GM19372 (cell line): ENCODE measurements at regions not wholly inside any gene's neighbourhood (a gene's known extent, or its start where the extent isn't known, plus 50 kb on each side); places are given as distances from the start of the nearest gene placed in this dataset.

ENCODE experiments used
- ATAC-seq: cut with Tn5 transposase; IDR thresholded peaks from one replicate; pipeline ENCODE4 v1.9.1; 2021; ENCODE audit warnings: mild to moderate bottlenecking, low read depth, moderate library complexity; ENCODE audit not compliant: unreplicated experiment

- ATAC-seq = no peak
Observed at GRCh38 chr2:48098539-48098938, 192.2 kb upstream of the FBXO11 start.

- no peak for ATAC-seq
Observed at GRCh38 chr2:48104418-48104817, 198.1 kb upstream of the FBXO11 start.

GRCh38 chr2:48105848-48106247 lies 199.6 kb upstream of the FBXO11 start:
- ATAC-seq = no peak

GRCh38 chr2:48107326-48107925 lies 201.1 kb upstream of the FBXO11 start:
- no peak for ATAC-seq

GRCh38 chr2:48108455-48108854 lies 202.2 kb upstream of the FBXO11 start:
- ATAC-seq = no peak

GRCh38 chr2:48109491-48110204 lies 203.3 kb upstream of the FBXO11 start:
- no peak for ATAC-seq

GRCh38 chr2:48110492-48110891 lies 204.0 kb upstream of the FOXN2 start:
- ATAC-seq = no peak

- no peak for ATAC-seq
Observed at GRCh38 chr2:48112911-48113680, 201.4 kb upstream of the FOXN2 start.

- no peak for ATAC-seq
Observed at GRCh38 chr2:48113767-48114166, 200.7 kb upstream of the FOXN2 start.

- no peak for ATAC-seq
Observed at GRCh38 chr2:48114256-48114655, 200.2 kb upstream of the FOXN2 start.

GRCh38 chr2:48116497-48116896 lies 198.0 kb upstream of the FOXN2 start:
- ATAC-seq = no peak

- ATAC-seq = no peak
Observed at GRCh38 chr2:48118895-48119294, 195.6 kb upstream of the FOXN2 start.

GRCh38 chr2:48120112-48120511 lies 194.4 kb upstream of the FOXN2 start:
- ATAC-seq = no peak

- ATAC-seq = no peak
Observed at GRCh38 chr2:48120759-48121242, 193.7 kb upstream of the FOXN2 start.

- ATAC-seq = no peak
Observed at GRCh38 chr2:48122166-48122565, 192.3 kb upstream of the FOXN2 start.

- ATAC-seq = no peak
Observed at GRCh38 chr2:48124592-48124991, 189.9 kb upstream of the FOXN2 start.

- no peak for ATAC-seq
Observed at GRCh38 chr2:48126162-48126561, 188.3 kb upstream of the FOXN2 start.

GRCh38 chr2:48127612-48128191 lies 186.8 kb upstream of the FOXN2 start:
- no peak for ATAC-seq

GRCh38 chr2:48129293-48129950 lies 185.1 kb upstream of the FOXN2 start:
- ATAC-seq = no peak

- no peak for ATAC-seq
Observed at GRCh38 chr2:48131539-48132270, 182.8 kb upstream of the FOXN2 start.
